AG04450 (cell line): ENCODE measurements at regions not wholly inside any gene's neighbourhood (a gene's known extent, or its start where the extent isn't known, plus 50 kb on each side); places are given as distances from the start of the nearest gene placed in this dataset.
"Not testable (repeated sequence)": the region's sequence is repeated elsewhere in the genome, so short reads cannot be mapped to it uniquely, and the experiment has no call there.

Source experiments
- CTCF ChIA-PET: fragments of 300-600, 350-600 bp; formaldehyde crosslinking; extraction: SDS; loops from one replicate; lab custom pipeline; 2022; ENCODE audit warnings: antibody characterized with exemption, inconsistent platforms; lab: Charles Lee
- POLR2A ChIA-PET: fragments of 350-600 bp; formaldehyde crosslinking; extraction: SDS; loops from one replicate; lab custom pipeline; 2021; ENCODE audit warnings: antibody characterized with exemption, inconsistent platforms; lab: Yijun Ruan, JAX
- DNase-seq: peaks from one replicate; pipeline ENCODE4 v3.0.0-alpha.2; 2011; ENCODE audit warnings: low read depth, low spot score
- H3K27ac ChIP-seq: one replicate; pipeline ENCODE4 v1.5.1; 2012; ENCODE audit warnings: low read depth, low read length, control low read depth
- H3K27me3 ChIP-seq: one replicate; pipeline ENCODE4 v1.6.0; 2012; ENCODE audit warnings: low read length; ENCODE audit not compliant: control insufficient read depth, insufficient read depth
- H3K4me3 ChIP-seq: 2 replicates; pipeline ENCODE4 v1.5.1; 2011; ENCODE audit warnings: mild to moderate bottlenecking, low read depth, low read length, control low read depth
- H3K9me3 ChIP-seq: 2 replicates; pipeline ENCODE4 v1.5.1; 2012; ENCODE audit warnings: low read length; ENCODE audit not compliant: control insufficient read depth, insufficient read depth
- TF ChIP-seq, protein P1 (sequence below): IDR thresholded peaks from 2 replicates; pipeline ENCODE4 v1.5.1; 2011; ENCODE audit warnings: low read depth, low read length, control low read depth, inconsistent platforms

DNA sequence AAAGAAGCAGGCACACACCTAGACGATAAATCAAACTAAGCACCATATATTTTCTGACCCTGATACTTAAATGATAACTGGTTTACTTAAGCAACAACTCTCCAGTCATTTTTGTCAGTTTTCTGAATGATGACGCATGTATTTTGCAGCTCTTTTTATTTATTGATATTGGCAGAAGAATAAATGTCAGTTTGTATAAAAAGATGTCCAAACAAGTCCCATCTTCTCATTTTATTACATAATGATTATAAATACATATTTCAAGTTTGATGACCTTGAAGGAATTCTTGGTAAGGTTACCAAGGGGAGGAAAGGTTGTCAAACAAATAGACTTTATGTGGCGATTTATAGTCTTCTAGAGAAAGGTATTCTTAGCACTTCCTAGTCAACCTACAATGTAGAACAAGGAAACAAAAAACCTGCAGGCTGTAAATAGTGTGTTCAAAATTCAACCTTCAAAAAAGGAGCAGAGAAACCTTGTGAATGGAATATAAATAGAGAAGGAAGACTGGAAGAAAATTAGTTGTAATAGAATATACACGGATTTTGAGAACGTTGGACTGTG is 190.7 kb downstream of the JRKL start:
- Histone ChIP-seq H3K27me3 (no peaks in the 10 kb centered on the region), H3K9me3 (no peaks in the 10 kb centered on the region), H3K27ac (no peak overlapping the region), H3K4me3 (no peak overlapping the region)
- TF ChIP-seq, protein P1, sequence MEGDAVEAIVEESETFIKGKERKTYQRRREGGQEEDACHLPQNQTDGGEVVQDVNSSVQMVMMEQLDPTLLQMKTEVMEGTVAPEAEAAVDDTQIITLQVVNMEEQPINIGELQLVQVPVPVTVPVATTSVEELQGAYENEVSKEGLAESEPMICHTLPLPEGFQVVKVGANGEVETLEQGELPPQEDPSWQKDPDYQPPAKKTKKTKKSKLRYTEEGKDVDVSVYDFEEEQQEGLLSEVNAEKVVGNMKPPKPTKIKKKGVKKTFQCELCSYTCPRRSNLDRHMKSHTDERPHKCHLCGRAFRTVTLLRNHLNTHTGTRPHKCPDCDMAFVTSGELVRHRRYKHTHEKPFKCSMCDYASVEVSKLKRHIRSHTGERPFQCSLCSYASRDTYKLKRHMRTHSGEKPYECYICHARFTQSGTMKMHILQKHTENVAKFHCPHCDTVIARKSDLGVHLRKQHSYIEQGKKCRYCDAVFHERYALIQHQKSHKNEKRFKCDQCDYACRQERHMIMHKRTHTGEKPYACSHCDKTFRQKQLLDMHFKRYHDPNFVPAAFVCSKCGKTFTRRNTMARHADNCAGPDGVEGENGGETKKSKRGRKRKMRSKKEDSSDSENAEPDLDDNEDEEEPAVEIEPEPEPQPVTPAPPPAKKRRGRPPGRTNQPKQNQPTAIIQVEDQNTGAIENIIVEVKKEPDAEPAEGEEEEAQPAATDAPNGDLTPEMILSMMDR = no peak
- DNase-seq = no peak
- POLR2A ChIA-PET = no interaction called here
- CTCF ChIA-PET = no interaction called here

DNA sequence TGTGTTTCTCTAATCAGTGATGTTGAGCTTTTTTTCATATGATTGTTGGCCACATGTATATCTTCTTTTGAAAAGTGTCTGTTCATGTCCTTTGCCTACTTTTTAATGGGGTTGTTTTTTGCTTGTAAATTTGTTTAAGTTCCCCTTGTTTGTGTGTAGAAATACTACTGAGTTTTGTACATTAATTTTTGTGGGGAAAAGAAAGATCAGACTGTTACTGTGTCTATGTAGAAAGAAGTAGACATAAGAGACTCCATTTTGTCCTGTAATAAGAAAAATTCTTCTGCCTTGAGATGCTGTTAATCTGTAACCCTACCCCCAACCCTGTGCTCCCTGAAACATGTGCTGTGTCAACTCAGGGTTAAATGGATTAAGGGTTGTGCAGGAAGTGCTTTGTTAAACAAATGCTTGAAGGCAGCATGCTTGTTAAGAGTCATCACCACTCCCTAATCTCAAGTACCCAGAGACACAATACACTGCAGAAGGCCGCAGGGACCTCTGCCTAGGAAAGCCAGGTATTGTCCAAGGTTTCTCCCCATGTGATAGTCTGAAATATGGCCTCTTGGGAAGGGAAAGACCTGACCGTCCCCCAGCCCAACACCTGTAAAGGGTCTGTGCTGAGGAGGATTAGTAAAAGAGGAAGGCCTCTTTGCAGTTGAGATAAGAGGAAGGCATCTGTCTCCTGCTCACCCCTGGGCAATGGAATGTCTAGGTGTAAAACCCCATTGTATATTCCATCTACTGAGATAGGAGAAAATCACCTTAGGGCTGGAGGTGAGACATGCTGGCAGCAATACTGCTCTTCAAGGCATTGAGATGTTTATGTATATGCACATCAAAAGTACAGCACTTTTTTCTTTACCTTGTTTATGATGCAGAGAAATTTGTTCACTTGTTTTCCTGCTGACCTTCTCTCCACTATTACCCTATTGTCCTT is 196.4 kb downstream of the JRKL start:
- H3K4me3 ChIP-seq, H3K27ac ChIP-seq, H3K9me3 ChIP-seq, CTCF ChIA-PET, H3K27me3 ChIP-seq, DNase-seq, POLR2A ChIA-PET: not testable (repeated sequence)

DNA sequence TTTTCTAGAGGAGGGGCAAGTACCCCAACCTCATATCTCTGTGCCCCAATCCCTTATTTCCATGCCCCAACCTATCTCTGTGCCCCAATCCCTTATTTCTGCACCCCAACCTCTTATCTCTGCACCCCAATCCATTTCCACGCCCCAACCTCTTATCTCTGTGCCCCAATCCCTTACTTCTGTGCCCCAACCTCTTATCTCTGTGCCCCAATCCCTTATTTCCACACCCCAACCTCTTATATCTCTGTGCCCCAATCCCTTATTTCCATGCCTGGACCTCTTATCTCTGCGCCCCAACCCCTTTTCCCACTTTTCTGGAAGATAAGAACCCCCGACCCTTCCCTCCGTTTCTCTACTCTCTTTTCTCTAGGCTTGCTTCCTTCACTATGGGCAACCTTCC is 199.0 kb downstream of the JRKL start:
- H3K9me3 ChIP-seq, POLR2A ChIA-PET, H3K27me3 ChIP-seq, H3K27ac ChIP-seq, DNase-seq, H3K4me3 ChIP-seq, CTCF ChIA-PET: not testable (repeated sequence)

DNA sequence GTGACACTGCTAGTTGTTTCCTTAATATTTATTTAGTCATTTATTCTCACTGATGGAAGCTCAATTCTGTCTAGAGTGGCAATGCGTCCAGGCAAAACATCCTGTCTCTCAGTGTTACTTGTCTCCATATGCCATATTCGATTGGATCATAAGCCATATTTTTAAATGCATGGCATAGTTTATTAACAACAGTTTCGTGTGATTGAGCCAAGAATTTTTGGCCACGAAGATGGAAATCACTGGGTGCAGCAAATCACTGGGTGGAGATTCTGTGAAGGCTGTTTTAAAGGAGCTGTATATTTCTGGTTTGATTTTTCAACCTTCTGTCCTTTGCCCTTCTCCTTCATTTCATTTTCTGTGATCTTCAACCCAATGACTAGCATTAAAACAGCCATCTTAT is 205.2 kb downstream of the JRKL start:
- Histone ChIP-seq H3K27me3 (no peaks in the 10 kb centered on the region), H3K27ac (no peak overlapping the region), H3K4me3 (no peak overlapping the region), H3K9me3 (no peaks in the 10 kb centered on the region)
- TF ChIP-seq, protein P1 = no peak
- CTCF ChIA-PET = no interaction called here
- DNase-seq = no peak
- POLR2A ChIA-PET = no interaction called here

DNA sequence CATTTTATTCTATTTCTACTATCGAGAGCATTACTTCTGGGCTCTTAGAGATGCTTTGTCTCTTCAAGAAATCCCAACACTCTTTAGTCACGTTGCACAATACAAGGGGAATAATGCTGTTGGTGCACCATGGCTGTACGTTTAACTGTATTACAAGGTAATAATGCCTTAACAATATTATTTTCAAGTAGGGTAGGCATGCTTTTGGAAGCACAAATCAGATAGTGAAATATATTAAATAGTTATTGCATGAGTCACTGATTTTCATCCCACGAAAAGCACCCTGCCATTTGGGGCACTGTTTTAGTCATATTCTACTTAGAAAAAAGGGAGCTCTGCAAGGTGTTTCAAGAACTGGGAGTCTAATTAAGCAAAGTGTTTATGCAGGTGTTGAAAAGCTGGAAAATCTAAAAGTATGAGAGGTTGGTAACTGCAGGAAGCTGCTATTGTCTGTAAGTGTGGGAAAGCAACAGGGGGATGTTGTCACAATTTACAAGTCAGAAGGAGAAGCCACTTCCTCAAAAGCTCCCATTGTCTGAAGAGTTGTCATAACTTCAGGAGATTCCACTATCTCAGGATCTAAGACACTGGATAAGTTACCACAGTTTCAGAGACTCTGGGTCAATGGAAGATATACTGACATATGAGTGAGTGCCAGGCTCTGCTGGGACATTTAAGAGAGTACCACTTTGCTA is 218.2 kb downstream of the JRKL start:
- CTCF ChIA-PET = interaction anchor here (0.6 kb wide), 1 partner anchor 83 kb away, joined by 3 read pairs; no protein-coding TSS in a partner anchor
- POLR2A ChIA-PET = no interaction called here
- DNase-seq = no peak
- Histone ChIP-seq H3K27me3 (no peaks in the 10 kb centered on the region), H3K9me3 (no peaks in the 10 kb centered on the region), H3K27ac (no peak overlapping the region), H3K4me3 (no peak overlapping the region)
- TF ChIP-seq, protein P1 = no peak
